Aorta (tissue), 5 donors: ENCODE measurements at regions not wholly inside any gene's neighbourhood (a gene's known extent, or its start where the extent isn't known, plus 50 kb on each side); places are given as distances from the start of the nearest gene placed in this dataset.

Experiments used
- ATAC-seq: fragments of 200-7000 bp; cut with Tn5 transposase; one replicate; pipeline ENCODE4 v1.9.1; 2022; ENCODE audit warnings: moderate library complexity; ENCODE audit not compliant: low FRiP score
- DNase-seq, 2 donors: peaks; one replicate each; pipeline ENCODE4 v3.0.0-alpha.2; 2020
- H3K27ac ChIP-seq, 2 donors: one replicate each; pipeline ENCODE4 v1.5.1; 2013; ENCODE audit warnings: low read length in 2 of 2, mild to moderate bottlenecking in 2 of 2, moderate library complexity in 2 of 2, control low read depth in 1 of 2, inconsistent platforms in 1 of 2, low read depth in 1 of 2
- H3K27me3 ChIP-seq, 2 donors: one replicate each; pipeline ENCODE4 v1.6.1; 2013; ENCODE audit warnings: control low read depth in 1 of 2, low read length in 1 of 2, mild to moderate bottlenecking in 1 of 2, moderate library complexity in 1 of 2; ENCODE audit not compliant: insufficient read depth in 2 of 2, control insufficient read depth in 1 of 2
- H3K36me3 ChIP-seq, 2 donors: one replicate each; pipeline ENCODE4 v1.6.1; 2013; ENCODE audit warnings: control low read depth in 1 of 2, low read length in 1 of 2, mild to moderate bottlenecking in 1 of 2; ENCODE audit not compliant: insufficient read depth in 2 of 2, control insufficient read depth in 1 of 2
- H3K4me1 ChIP-seq, 2 donors: one replicate each; pipeline ENCODE4 v1.6.1; 2013; ENCODE audit warnings: low read length in 2 of 2, control low read depth in 1 of 2, mild to moderate bottlenecking in 1 of 2, moderate library complexity in 1 of 2; ENCODE audit not compliant: insufficient read depth in 2 of 2, control insufficient read depth in 1 of 2
- H3K4me3 ChIP-seq, 2 donors: one replicate each; pipeline ENCODE4 v1.5.1; 2013; ENCODE audit warnings: low read length in 2 of 2, control low read depth in 1 of 2, mild to moderate bottlenecking in 1 of 2
- H3K9me3 ChIP-seq: one replicate; pipeline ENCODE4 v1.6.1; 2013; ENCODE audit warnings: mild to moderate bottlenecking, low read length; ENCODE audit not compliant: control insufficient read depth
- WGBS, 2 donors: extraction: QIAGEN DNeasy Blood & Tissue Kit; methylation state at CpG; one replicate each; pipeline ENCODE4 v1.1.7; 2013; 5-methylcytosine and 5-hydroxymethylcytosine counted together
- intact Hi-C, 2 donors: fragments of 100-400 bp; cut with DNase I; formaldehyde crosslinking; loops; one replicate each; pipeline versions ENCODE4 v1.14.2 to v1.15.0; 2022
- donor health status: healthy with polysubstance abuse.
- donor health status: Bipolar disorder and iron deficiency.
- donor health status: DM: no; HTN: no; CAD: no.
- donor health status: DM: no; HTN: no; CAD: no.
- donor health status: DM: yes; HTN: yes; CAD: no.

DNA sequence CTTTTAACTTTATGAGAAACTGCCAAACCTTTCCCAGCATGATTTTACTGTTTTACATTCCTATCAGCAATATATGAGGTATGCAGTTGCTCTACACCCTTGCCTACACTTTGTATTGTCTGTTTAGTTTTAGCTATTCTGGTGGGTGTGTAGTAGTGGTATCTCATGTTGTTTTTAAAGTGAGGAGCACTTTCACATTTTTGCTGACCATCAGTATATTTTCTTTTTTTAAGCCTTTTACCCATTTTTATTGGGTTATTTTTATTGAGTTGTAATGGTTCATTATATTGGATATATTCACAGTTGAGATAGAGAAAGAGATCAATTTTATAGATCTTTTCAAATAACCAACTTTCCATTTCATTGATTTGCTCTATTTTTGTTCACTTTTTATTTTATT lies 102.4 kb downstream of the BARX1 start:
- H3K4me1 ChIP-seq, result no peaks in the 10 kb centered on the region
- no peaks in the 10 kb centered on the region for H3K36me3 ChIP-seq
- DNase-seq (no peak), ATAC-seq (no peak)
- H3K27ac ChIP-seq, result no peak overlapping the region
- intact Hi-C loops, result no loop called here
- H3K27me3 ChIP-seq, result no peaks in the 10 kb centered on the region
- H3K4me3 ChIP-seq, result no peak overlapping the region
- H3K9me3 ChIP-seq, result peaks cover 4% of the 10 kb centered on the region

DNA sequence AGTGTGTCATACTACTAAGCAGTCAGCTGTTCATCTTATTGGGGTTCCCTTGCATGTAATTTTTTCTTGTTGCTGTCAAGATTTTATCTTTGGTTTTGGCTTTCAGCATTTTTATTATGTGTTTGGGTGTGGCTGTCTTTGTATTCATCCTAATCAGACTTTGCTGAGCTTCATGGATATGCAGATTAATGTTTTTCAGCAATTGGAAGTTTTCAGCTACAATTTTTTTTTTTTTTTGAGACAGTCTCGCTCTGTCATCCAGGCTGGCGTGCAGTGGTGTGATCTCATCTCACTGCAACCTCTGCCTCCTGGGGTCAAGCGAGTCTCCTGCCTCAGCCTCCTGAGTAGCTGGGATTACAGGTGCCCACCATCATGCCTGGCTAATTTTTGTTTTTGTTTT lies 108.8 kb downstream of the BARX1 start:
- ATAC-seq, result no peak
- no peak for DNase-seq
- H3K27ac ChIP-seq, result no peak overlapping the region
- H3K4me1 ChIP-seq, result no peaks in the 10 kb centered on the region
- WGBS, 2 donors, result 88 to 92% methylated on average over 3 of the region's 3 CpGs
- H3K9me3 ChIP-seq, result peaks cover 8% of the 10 kb centered on the region
- intact Hi-C loops, result no loop called here
- H3K36me3 ChIP-seq, result no peaks in the 10 kb centered on the region
- peaks cover 0 to 3% of the 10 kb centered on the region in 2 donors for H3K27me3 ChIP-seq
- H3K4me3 ChIP-seq, result no peak overlapping the region

- no peak for DNase-seq
- intact Hi-C loops, result no loop called here
- Histone ChIP-seq H3K4me3 (no peak overlapping the region), H3K4me1 (no peaks in the 10 kb centered on the region), H3K36me3 (no peaks in the 10 kb centered on the region), H3K9me3 (peaks cover 8% of the 10 kb centered on the region), H3K27me3 (peaks cover 0 to 3% of the 10 kb centered on the region in 2 donors), H3K27ac (no peak overlapping the region)
- no peak for ATAC-seq
- WGBS, 2 donors, result 58 to 62% methylated on average over 3 of the region's 3 CpGs
Observed at GRCh38 chr9:93843396-93843795, 111.8 kb downstream of the BARX1 start.

DNA sequence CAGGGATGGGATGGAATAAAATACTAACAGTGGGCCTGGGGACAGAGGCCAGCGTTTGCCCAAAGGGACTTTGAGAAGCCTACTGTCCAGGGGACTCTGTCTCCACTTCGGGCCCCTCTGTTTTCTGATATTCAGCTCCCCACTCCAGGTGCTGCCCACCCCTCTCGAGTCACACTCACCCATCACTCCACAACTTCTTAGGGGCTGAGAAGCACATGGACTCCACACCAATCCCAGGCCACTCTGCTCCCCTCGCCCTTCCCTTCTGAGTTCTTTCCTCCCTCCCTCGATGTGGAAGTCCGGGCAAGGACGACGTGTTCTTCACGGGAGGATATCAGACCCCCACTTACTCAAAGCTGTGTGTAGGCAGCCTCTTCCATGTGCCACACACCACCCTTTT lies 124.5 kb downstream of the BARX1 start:
- Histone ChIP-seq H3K4me3 (no peak overlapping the region), H3K36me3 (no peaks in the 10 kb centered on the region), H3K4me1 (no peaks in the 10 kb centered on the region), H3K9me3 (no peaks in the 10 kb centered on the region), H3K27me3 (no peaks in the 10 kb centered on the region), H3K27ac (no peak overlapping the region)
- ATAC-seq (no peak), DNase-seq (peak in 1 of 2 donors; percentile 33)
- 78 to 84% methylated on average over 9 of the region's 9 CpGs for WGBS, 2 donors
- intact Hi-C loops, result no loop called here

- DNase-seq (peak in 1 of 2 donors; percentile 39), ATAC-seq (no peak)
- no peak overlapping the region for H3K27ac ChIP-seq
Observed at GRCh38 chr9:93830012-93830596, 125.1 kb downstream of the BARX1 start.

GRCh38 chr9:93829271-93830011 lies 125.7 kb downstream of the BARX1 start:
- intact Hi-C loops, result loop anchor here (5.0 to 10.0 kb wide), 2 partner anchors 133 to 135 kb away; no protein-coding TSS in a partner anchor
- Histone ChIP-seq H3K36me3 (no peaks in the 10 kb centered on the region), H3K27ac (no peak overlapping the region), H3K4me1 (no peaks in the 10 kb centered on the region), H3K4me3 (no peak overlapping the region), H3K9me3 (no peaks in the 10 kb centered on the region), H3K27me3 (no peaks in the 10 kb centered on the region)
- WGBS, 2 donors, result 47 to 52% methylated on average over 15 of the region's 15 CpGs
- peak in 1 of 2 donors; percentile 62 for DNase-seq
- ATAC-seq, result no peak

More at GRCh38 chr9:93830012-93830596, 125.1 kb downstream of the BARX1 start:
- no peaks in the 10 kb centered on the region for H3K9me3 ChIP-seq
- intact Hi-C loops, result no loop called here
- H3K4me3 ChIP-seq, result no peak overlapping the region
- no peaks in the 10 kb centered on the region for H3K27me3 ChIP-seq
- 15 to 25% methylated on average over 8 of the region's 8 CpGs for WGBS, 2 donors
- H3K4me1 ChIP-seq, result no peaks in the 10 kb centered on the region
- H3K36me3 ChIP-seq, result no peaks in the 10 kb centered on the region

GRCh38 chr9:93828331-93829097 lies 126.6 kb downstream of the BARX1 start:
- ATAC-seq, result no peak
- no peak overlapping the region for H3K27ac ChIP-seq
- WGBS, 2 donors, result 84 to 88% methylated on average over 13 of the region's 13 CpGs

GRCh38 chr9:93827545-93828330 lies 127.4 kb downstream of the BARX1 start:
- WGBS, 2 donors, result 14% methylated on average over 43 of the region's 43 CpGs

More at GRCh38 chr9:93828331-93829097, 126.6 kb downstream of the BARX1 start:
- intact Hi-C loops, result loop anchor here (5.0 to 10.0 kb wide), 2 partner anchors 134 to 136 kb away; no protein-coding TSS in a partner anchor
- peak in 1 of 2 donors; percentile 56 for DNase-seq
- Histone ChIP-seq H3K27me3 (no peaks in the 10 kb centered on the region), H3K4me3 (no peak overlapping the region), H3K4me1 (no peaks in the 10 kb centered on the region), H3K9me3 (no peaks in the 10 kb centered on the region), H3K36me3 (no peaks in the 10 kb centered on the region)

More at GRCh38 chr9:93827545-93828330, 127.4 kb downstream of the BARX1 start:
- Histone ChIP-seq H3K27ac (no peak overlapping the region), H3K4me3 (peak overlapping the region in 1 of 2 donors; percentile 18), H3K36me3 (no peaks in the 10 kb centered on the region), H3K9me3 (no peaks in the 10 kb centered on the region), H3K27me3 (no peaks in the 10 kb centered on the region), H3K4me1 (no peaks in the 10 kb centered on the region)
- peak; percentile 70 to 82 for DNase-seq
- intact Hi-C loops, result loop anchor here (5.0 to 10.0 kb wide), 2 partner anchors 135 to 137 kb away; no protein-coding TSS in a partner anchor
- peak; percentile 84 for ATAC-seq
